ENCODE measurements at regions not wholly inside any gene's neighbourhood (a gene's known extent, or its start where the extent isn't known, plus 50 kb on each side); places are given as distances from the start of the nearest gene placed in this dataset.
"Not testable (repeated sequence)": the region's sequence is repeated elsewhere in the genome, so short reads cannot be mapped to it uniquely, and the experiment has no call there.

GRCh38 chr3:145282505-145282904 lies 878.5 kb downstream of the PLOD2 start:
- H3K4me3 ChIP-seq (ENCODE audit: low read depth, low read length), result no peak overlapping the region
- TF ChIP-seq CTCF (IDR thresholded peaks at IDR 0.05; ENCODE audit: insufficient read depth, low read length), result no peak

GRCh38 chr3:145286937-145287336 lies 874.0 kb downstream of the PLOD2 start:
- no peak for DNase-seq (ENCODE audit: low read depth)
- no peak for TF ChIP-seq CTCF (IDR thresholded peaks at IDR 0.05; ENCODE audit: insufficient read depth, low read length)
- H3K4me3 ChIP-seq (ENCODE audit: low read depth, low read length), result no peak overlapping the region

More at GRCh38 chr3:145282505-145282904, 878.5 kb downstream of the PLOD2 start:
- no peak for DNase-seq (ENCODE audit: low read depth)

GRCh38 chr3:145290010-145290409 lies 871.0 kb downstream of the PLOD2 start:
- TF ChIP-seq CTCF (IDR thresholded peaks at IDR 0.05; ENCODE audit: insufficient read depth, low read length), result no peak
- H3K4me3 ChIP-seq (ENCODE audit: low read depth, low read length), result no peak overlapping the region
- no peak for DNase-seq (ENCODE audit: low read depth)

GRCh38 chr3:145294572-145294971 lies 866.4 kb downstream of the PLOD2 start:
- DNase-seq (ENCODE audit: low read depth), result no peak
- H3K4me3 ChIP-seq (ENCODE audit: low read depth, low read length), result no peak overlapping the region
- no peak for TF ChIP-seq CTCF (IDR thresholded peaks at IDR 0.05; ENCODE audit: insufficient read depth, low read length)

- TF ChIP-seq CTCF (IDR thresholded peaks at IDR 0.05; ENCODE audit: insufficient read depth, low read length), result no peak
These were observed 853.7 kb downstream of the PLOD2 start for GRCh38 chr3:145307272-145307671.

GRCh38 chr3:145313751-145314150 lies 847.2 kb downstream of the PLOD2 start:
- DNase-seq (ENCODE audit: low read depth), result no peak
- no peak overlapping the region for H3K4me3 ChIP-seq (ENCODE audit: low read depth, low read length)
- TF ChIP-seq CTCF (IDR thresholded peaks at IDR 0.05; ENCODE audit: insufficient read depth, low read length), result no peak

More at GRCh38 chr3:145307272-145307671, 853.7 kb downstream of the PLOD2 start:
- no peak overlapping the region for H3K4me3 ChIP-seq (ENCODE audit: low read depth, low read length)
- DNase-seq (ENCODE audit: low read depth), result no peak

GRCh38 chr3:145316253-145316652 lies 844.7 kb downstream of the PLOD2 start:
- DNase-seq (ENCODE audit: low read depth); H3K4me3 ChIP-seq (ENCODE audit: low read depth, low read length): not testable (repeated sequence)

All from fibroblast of the aortic adventitia (primary cell).